Activated CD8-positive, alpha-beta T cell treated with anti-CD3 and anti-CD28 coated beads, Interleukin-2, amount 10 ng/mL, durations not matched to agents 7 days and 5 days (primary cell): ENCODE measurements at regions not wholly inside any gene's neighbourhood (a gene's known extent, or its start where the extent isn't known, plus 50 kb on each side); places are given as distances from the start of the nearest gene placed in this dataset.

Experiments used
- ATAC-seq: fragments of 150-1000 bp; cut with Tn5 transposase; one replicate; pipeline ENCODE4 v1.10.0; 2021; ENCODE audit warnings: moderate library complexity
- CTCF ChIA-PET: fragments of 350-600 bp; sonication (Branson Sonifier 250); formaldehyde crosslinking; loops from one replicate; lab custom pipeline; 2021; ENCODE audit warnings: antibody characterized with exemption; lab: Charles Lee
- POLR2A ChIA-PET: fragments of 350-600 bp; sonication (Branson Sonifier 250); formaldehyde crosslinking; loops from one replicate; lab custom pipeline; 2021; ENCODE audit warnings: antibody characterized with exemption; lab: Charles Lee
- DNase-seq: peaks from one replicate; pipeline ENCODE4 v3.0.0-alpha.2; 2020
- H3K27ac Mint-ChIP-seq: one replicate; pipeline ENCODE4 v1.8.0; 2021; ENCODE audit warnings: mild to moderate bottlenecking, mixed read lengths
- H3K27me3 Mint-ChIP-seq: one replicate; pipeline ENCODE4 v1.8.0; 2021; ENCODE audit warnings: low read depth, mixed read lengths
- H3K36me3 Mint-ChIP-seq: one replicate; pipeline ENCODE4 v1.8.0; 2021; ENCODE audit warnings: low read depth, mixed read lengths
- H3K4me1 Mint-ChIP-seq: one replicate; pipeline ENCODE4 v1.8.0; 2021; ENCODE audit warnings: low read depth, mixed read lengths
- H3K4me3 Mint-ChIP-seq: one replicate; pipeline ENCODE4 v1.8.0; 2021; ENCODE audit warnings: mild to moderate bottlenecking, mixed read lengths
- H3K9me3 Mint-ChIP-seq: one replicate; pipeline ENCODE4 v1.8.0; 2022; ENCODE audit warnings: mixed read lengths; ENCODE audit not compliant: insufficient read depth

DNA sequence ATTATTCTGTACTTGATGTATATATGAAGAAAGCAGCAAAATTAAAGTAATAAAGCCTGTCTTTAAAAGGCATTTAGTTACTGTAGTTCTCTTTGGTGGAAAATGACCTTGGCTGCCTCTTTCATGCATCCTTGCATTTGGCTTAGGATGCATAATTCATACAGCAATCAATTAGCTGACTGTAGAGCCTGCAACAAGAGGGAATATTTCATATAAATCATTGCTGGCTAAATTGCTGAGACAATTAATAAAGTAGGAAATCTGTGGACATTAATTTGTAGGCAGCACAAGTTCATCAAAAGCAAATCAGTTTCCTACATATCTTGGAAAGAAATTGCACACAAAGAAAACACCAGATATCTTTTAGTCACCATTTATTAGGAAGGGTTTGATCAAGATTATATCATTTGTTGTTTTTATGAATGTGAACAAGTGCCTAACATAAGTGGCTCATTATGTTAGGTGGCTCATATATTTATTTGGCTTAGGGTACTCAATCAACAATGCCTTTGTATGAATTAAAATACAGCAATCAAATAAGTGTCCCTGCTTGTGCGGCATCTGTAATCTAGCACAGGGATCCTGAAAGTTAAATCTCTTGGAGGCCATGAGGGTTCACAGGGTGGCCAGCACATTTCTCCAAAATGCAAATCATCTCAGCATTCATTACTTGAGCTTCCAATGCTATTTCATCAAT lies 220.4 kb upstream of the SPOPL start:
- Mint-ChIP-seq H3K36me3 (no peaks in the 10 kb centered on the region), H3K27ac (no peak overlapping the region), H3K4me1 (no peaks in the 10 kb centered on the region), H3K4me3 (no peak overlapping the region), H3K27me3 (no peaks in the 10 kb centered on the region), H3K9me3 (no peaks in the 10 kb centered on the region)
- no peak for DNase-seq
- POLR2A ChIA-PET, result no interaction called here
- CTCF ChIA-PET, result no interaction called here
- no peak for ATAC-seq

DNA sequence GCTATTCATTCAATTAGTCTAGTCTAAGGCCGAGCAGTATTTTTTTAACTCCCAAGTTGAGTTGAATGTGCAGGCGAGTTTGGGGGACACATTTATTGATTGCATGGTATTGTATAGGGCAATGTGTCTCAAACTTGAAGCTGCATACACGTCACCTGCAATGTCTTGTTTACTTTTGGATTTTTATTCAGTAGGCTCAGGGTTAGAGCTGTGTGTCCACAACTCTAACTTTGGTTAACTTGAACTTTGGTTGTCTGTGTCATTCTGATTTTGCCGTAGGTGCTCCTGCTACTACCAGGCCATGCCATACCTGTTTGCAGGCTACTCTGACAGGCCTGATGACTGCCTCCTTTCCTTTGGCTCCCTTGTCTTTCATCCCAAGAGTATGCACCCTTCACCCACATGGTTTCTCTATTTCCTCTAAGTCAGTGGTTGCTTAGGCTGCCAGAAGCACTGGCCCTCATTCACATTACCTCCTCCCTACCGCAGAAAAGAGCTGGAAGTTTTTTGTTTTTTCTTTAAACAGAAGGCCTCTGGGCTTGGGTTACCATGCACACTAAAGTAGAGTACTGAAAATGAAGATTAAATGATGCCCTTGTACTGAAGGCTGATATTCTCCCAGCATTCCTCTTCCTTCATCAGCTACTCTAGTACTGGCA lies 219.4 kb upstream of the SPOPL start:
- CTCF ChIA-PET, result no interaction called here
- no peaks in the 10 kb centered on the region for H3K36me3 Mint-ChIP-seq
- no peak overlapping the region for H3K27ac Mint-ChIP-seq
- H3K9me3 Mint-ChIP-seq, result no peaks in the 10 kb centered on the region
- no peak overlapping the region for H3K4me3 Mint-ChIP-seq
- no peak for DNase-seq
- H3K27me3 Mint-ChIP-seq, result no peaks in the 10 kb centered on the region
- H3K4me1 Mint-ChIP-seq, result no peaks in the 10 kb centered on the region
- POLR2A ChIA-PET, result no interaction called here
- ATAC-seq, result no peak

DNA sequence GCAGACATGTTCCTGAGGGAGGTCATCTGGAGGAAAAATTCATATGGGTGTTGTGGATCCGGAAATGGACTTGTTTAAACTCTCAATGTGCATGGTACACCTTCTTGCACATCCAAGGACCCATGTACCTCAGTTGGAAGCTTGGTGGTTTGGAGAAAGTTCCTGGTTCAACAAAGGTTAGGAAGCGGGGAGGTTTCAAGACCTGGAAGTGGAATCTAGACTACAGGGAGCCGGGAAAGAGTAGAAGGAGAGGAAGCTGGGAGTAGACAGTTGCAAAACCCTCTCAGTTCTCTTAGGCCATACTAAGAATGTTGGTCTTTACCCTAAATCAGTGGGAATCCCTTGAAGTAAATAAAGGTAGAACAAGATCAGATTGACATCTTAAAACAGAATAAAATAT lies 209.8 kb upstream of the SPOPL start:
- Mint-ChIP-seq H3K27ac (no peak overlapping the region), H3K4me1 (no peaks in the 10 kb centered on the region), H3K9me3 (peaks cover 3% of the 10 kb centered on the region), H3K36me3 (no peaks in the 10 kb centered on the region), H3K27me3 (no peaks in the 10 kb centered on the region), H3K4me3 (no peak overlapping the region)
- POLR2A ChIA-PET, result no interaction called here
- DNase-seq (no peak), ATAC-seq (no peak)
- CTCF ChIA-PET, result no interaction called here

DNA sequence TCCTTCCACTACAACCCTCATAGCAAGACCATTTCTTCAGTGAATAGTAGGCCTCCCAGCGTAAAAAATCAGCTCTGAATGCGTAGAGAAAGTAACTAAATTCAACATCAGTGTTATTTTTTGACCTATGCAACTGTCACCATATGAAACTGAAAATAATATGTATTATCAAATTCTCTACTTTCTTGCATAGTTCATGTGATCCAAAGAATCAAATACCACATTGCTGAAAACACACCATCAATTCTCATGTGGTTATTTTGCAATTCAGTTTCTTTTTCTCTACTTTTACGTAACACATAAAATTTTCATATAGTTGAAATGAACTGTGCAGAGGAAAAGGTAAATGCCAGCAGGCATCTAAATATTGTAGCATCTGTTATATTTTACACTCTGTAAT lies 208.5 kb upstream of the SPOPL start:
- CTCF ChIA-PET, result no interaction called here
- peaks cover 3% of the 10 kb centered on the region for H3K9me3 Mint-ChIP-seq
- H3K36me3 Mint-ChIP-seq, result no peaks in the 10 kb centered on the region
- no peak overlapping the region for H3K4me3 Mint-ChIP-seq
- no peaks in the 10 kb centered on the region for H3K27me3 Mint-ChIP-seq
- H3K4me1 Mint-ChIP-seq, result no peaks in the 10 kb centered on the region
- no peak for ATAC-seq
- no peak for DNase-seq
- POLR2A ChIA-PET, result no interaction called here
- no peak overlapping the region for H3K27ac Mint-ChIP-seq

DNA sequence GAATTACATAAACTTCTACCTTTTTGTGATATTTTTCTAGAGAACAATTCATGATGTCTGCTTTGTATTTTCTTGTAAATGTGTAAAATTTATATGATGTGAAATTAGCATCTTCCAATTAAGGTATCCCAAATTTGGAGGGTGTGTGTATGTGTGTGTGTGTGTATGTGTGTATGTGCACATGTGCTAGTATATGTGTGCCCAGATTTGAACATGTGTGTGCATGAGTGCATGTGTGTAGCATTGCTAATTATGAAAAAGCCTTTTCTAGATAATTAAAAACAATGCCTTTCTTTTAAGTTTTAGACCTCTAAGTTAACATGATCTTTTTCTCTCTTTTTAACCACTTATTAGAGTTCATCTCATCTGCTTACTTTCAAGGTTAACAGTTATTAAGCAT lies 208.0 kb upstream of the SPOPL start:
- POLR2A ChIA-PET, result no interaction called here

DNA sequence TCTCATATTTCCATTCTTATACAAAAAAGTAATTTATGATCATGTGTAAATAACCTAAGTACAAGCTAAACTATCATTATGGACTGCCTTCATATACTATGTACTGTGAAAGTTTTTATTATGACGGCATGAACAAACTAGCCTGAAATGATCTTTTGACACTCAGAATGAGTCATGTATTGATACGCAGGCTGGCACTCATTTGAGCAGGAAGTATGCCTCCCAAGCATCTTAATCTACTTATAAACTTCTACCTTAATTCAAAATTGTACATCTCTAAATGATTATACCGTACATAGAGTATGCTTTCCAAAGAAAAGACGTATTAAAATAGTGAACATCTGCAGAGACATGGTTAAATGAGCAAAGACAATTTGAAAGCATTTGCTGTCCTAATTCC lies 207.1 kb upstream of the SPOPL start:
- ChIA-PET POLR2A (no interaction called here), CTCF (no interaction called here)
- no peaks in the 10 kb centered on the region for H3K36me3 Mint-ChIP-seq
- no peaks in the 10 kb centered on the region for H3K4me1 Mint-ChIP-seq
- DNase-seq (no peak), ATAC-seq (no peak)
- no peak overlapping the region for H3K4me3 Mint-ChIP-seq
- peaks cover 3% of the 10 kb centered on the region for H3K9me3 Mint-ChIP-seq
- H3K27ac Mint-ChIP-seq, result no peak overlapping the region
- H3K27me3 Mint-ChIP-seq, result no peaks in the 10 kb centered on the region

More for the DNA sequence above, 208.0 kb upstream of the SPOPL start:
- Mint-ChIP-seq H3K36me3 (no peaks in the 10 kb centered on the region), H3K4me1 (no peaks in the 10 kb centered on the region), H3K9me3 (peaks cover 3% of the 10 kb centered on the region), H3K27ac (no peak overlapping the region), H3K27me3 (no peaks in the 10 kb centered on the region), H3K4me3 (no peak overlapping the region)
- CTCF ChIA-PET, result no interaction called here
- ATAC-seq (no peak), DNase-seq (no peak)

DNA sequence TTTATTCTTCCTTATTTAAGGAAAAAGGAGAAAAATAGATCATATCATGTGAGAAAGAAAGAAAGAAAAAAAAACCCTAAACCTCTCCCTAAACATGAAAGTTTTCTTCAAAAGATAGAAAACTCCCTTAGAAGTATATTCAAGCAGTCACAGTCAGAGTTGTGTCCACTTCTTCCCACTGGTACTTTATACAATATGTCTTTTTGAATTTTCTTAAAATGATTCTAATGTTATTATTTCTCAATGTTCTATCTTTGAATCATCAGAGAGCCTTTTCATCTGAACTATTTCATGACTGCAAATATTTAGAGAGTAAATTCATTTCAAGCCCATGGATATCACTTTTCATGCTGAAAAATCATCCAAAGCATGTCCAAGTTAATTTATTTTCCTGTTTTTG lies 205.2 kb upstream of the SPOPL start:
- no peaks in the 10 kb centered on the region for H3K4me1 Mint-ChIP-seq
- ATAC-seq (no peak), DNase-seq (no peak)
- no peaks in the 10 kb centered on the region for H3K36me3 Mint-ChIP-seq
- H3K4me3 Mint-ChIP-seq, result no peak overlapping the region
- no peaks in the 10 kb centered on the region for H3K27me3 Mint-ChIP-seq
- POLR2A ChIA-PET, result no interaction called here
- H3K9me3 Mint-ChIP-seq, result peaks cover 3% of the 10 kb centered on the region
- CTCF ChIA-PET, result no interaction called here
- H3K27ac Mint-ChIP-seq, result no peak overlapping the region

DNA sequence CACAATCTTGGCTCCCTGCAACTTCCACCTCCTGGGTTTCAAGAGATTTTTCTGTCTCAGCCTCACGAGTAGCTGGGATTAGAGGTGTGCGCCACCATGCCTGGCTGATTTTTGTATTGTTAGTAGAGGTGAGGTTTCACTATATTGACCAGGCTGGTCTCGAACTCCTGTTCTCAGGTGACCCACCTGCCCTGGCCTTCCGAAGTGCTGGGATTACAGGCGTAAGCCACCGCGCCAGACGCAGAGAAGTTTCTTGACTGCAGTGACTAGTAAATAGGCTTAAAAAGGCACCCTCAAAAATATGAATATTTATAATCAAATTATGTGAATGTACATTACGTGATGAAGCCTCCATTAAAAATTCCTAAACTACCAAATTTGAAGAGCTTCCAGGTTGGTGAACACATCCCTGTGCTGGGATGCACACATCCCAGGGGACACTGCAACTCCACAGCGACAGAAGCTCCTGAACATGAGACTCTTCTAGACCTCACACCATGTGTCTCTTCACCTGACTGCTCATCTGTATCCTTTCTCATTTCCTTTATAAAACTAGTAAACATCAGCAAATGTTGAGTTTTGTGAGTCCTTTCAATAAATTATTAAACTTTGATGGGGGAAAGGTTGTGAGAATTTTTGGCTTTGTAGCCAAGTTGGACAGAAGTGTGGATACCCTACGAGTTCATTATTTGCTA lies 203.3 kb upstream of the SPOPL start:
- ATAC-seq (no peak), DNase-seq (no peak)
- Mint-ChIP-seq H3K9me3 (peaks cover 3% of the 10 kb centered on the region), H3K27me3 (no peaks in the 10 kb centered on the region), H3K4me3 (no peak overlapping the region), H3K4me1 (no peaks in the 10 kb centered on the region), H3K36me3 (no peaks in the 10 kb centered on the region), H3K27ac (no peak overlapping the region)
- POLR2A ChIA-PET, result no interaction called here
- CTCF ChIA-PET, result no interaction called here

DNA sequence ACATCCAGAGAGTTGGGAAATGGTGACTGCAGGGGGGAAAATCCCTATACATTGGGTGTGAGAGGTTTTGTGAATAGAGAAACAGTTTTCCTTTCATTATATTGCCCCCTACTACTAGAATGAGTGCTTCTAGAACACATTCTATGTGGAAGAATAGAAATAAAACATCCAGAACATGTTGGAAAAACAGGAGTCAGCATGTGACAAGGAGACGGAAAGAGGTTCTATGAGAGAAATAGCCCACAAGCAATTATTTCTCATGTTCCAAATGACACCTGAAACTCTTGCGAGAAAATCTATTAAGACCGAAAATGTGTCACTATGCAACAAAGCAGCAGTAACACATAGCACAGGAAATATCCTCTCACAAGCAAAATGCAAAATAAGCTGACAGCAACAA lies 202.7 kb upstream of the SPOPL start:
- Mint-ChIP-seq H3K36me3 (no peaks in the 10 kb centered on the region), H3K4me1 (no peaks in the 10 kb centered on the region), H3K9me3 (peaks cover 3% of the 10 kb centered on the region), H3K27me3 (no peaks in the 10 kb centered on the region), H3K4me3 (no peak overlapping the region), H3K27ac (no peak overlapping the region)
- DNase-seq, result no peak
- ChIA-PET CTCF (no interaction called here), POLR2A (no interaction called here)
- no peak for ATAC-seq

DNA sequence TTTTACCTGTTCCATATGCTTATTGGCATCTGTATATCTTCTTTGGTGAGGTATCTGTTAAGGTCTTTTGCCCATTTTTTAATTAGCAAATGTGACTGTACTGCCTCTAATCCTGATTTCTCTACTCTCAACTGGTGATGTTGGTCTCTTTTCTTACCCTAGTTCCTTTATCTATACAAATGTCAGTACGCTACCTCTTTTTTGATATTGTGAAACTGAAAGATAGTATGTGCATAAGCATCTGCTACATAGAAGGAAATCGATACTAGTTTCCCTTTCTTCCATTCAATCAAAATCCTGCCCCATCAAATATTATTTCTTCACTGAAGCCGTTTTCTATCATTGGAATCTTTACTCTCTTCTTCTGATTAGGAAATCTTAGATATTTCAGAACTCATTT lies 194.9 kb upstream of the SPOPL start:
- Mint-ChIP-seq H3K4me3 (no peak overlapping the region), H3K9me3 (no peaks in the 10 kb centered on the region), H3K27me3 (no peaks in the 10 kb centered on the region), H3K4me1 (no peaks in the 10 kb centered on the region), H3K36me3 (no peaks in the 10 kb centered on the region), H3K27ac (no peak overlapping the region)
- ChIA-PET POLR2A (no interaction called here), CTCF (no interaction called here)
- no peak for DNase-seq
- ATAC-seq, result no peak

DNA sequence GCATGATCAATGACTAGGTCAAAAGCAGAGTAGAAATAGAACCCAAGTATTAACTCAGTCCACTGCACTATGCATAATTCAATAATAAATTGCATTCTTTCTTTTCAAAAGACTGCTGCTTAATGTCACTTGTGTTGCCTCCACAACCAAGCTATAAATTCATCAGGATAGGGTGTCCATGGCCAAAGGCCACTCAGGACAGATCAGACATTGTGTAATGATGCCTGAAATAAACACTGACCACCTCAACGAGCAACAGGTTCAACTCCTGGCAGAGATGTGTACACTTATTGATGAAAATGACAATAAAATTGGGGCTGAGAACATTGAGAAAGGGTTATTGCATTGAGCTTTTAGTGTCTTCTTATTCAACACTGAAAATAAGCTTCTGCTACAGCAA lies 194.5 kb upstream of the SPOPL start:
- ATAC-seq, result no peak
- no peaks in the 10 kb centered on the region for H3K4me1 Mint-ChIP-seq
- no peak for DNase-seq
- ChIA-PET POLR2A (no interaction called here), CTCF (interaction anchor here (0.6 kb wide), 1 partner anchor 629 kb away, joined by 4 read pairs; no protein-coding TSS in a partner anchor)
- H3K4me3 Mint-ChIP-seq, result no peak overlapping the region
- H3K36me3 Mint-ChIP-seq, result no peaks in the 10 kb centered on the region
- no peak overlapping the region for H3K27ac Mint-ChIP-seq
- no peaks in the 10 kb centered on the region for H3K9me3 Mint-ChIP-seq
- no peaks in the 10 kb centered on the region for H3K27me3 Mint-ChIP-seq

DNA sequence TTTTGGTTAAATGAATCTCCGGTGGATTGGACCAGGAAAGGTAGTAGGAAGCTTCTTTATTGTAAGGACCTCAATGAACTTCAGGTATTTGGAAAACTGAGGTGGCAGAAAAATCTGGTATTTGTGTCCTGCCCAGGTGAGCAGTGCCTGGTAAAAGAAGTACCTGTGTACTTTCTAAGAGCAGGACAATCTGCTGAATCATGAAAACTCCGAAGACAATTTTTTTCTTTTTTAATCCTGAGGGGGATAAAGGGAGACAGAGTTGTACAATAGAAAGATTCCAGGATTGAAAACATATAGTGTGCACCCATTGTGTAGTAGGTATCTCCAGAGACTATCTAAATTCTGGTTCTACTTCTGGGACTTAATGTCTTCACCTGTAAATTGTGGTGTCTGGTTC lies 191.8 kb upstream of the SPOPL start:
- ATAC-seq (no peak), DNase-seq (no peak)
- Mint-ChIP-seq H3K27me3 (no peaks in the 10 kb centered on the region), H3K9me3 (no peaks in the 10 kb centered on the region), H3K27ac (no peak overlapping the region), H3K36me3 (no peaks in the 10 kb centered on the region), H3K4me1 (no peaks in the 10 kb centered on the region), H3K4me3 (no peak overlapping the region)
- POLR2A ChIA-PET, result no interaction called here
- CTCF ChIA-PET, result no interaction called here
